BJ (cell line): ENCODE measurements at regions not wholly inside any gene's neighbourhood (a gene's known extent, or its start where the extent isn't known, plus 50 kb on each side); places are given as distances from the start of the nearest gene placed in this dataset.

Source experiments
- CTCF ChIA-PET: fragments of 350-600 bp; formaldehyde crosslinking; extraction: SDS; loops from one replicate; lab custom pipeline; 2021; ENCODE audit warnings: antibody characterized with exemption, inconsistent platforms; lab: Yijun Ruan, JAX
- POLR2A ChIA-PET: fragments of 300-600 bp; sonication (Branson Sonifier 250); formaldehyde crosslinking; extraction: SDS; loops from one replicate; lab custom pipeline; 2021; ENCODE audit warnings: antibody characterized with exemption; lab: Charles Lee
- DNase-seq: peaks from one replicate; pipeline ENCODE4 v3.0.0-alpha.2; 2011; ENCODE audit warnings: low read depth
- H3K27me3 ChIP-seq: 2 replicates; pipeline ENCODE4 v1.6.0; 2011; ENCODE audit warnings: low read length; ENCODE audit not compliant: control insufficient read depth, insufficient read depth
- H3K36me3 ChIP-seq: 2 replicates; pipeline ENCODE4 v1.5.1; 2011; ENCODE audit warnings: low read length; ENCODE audit not compliant: control insufficient read depth, insufficient read depth
- H3K4me3 ChIP-seq: 2 replicates; pipeline ENCODE4 v1.5.1; 2011; ENCODE audit warnings: low read depth, mild to moderate bottlenecking, control low read depth, low read length
- CTCF ChIP-seq: IDR thresholded peaks from 2 replicates; pipeline ENCODE4 v1.5.1; 2011; ENCODE audit warnings: low read depth, mild to moderate bottlenecking, control low read depth, inconsistent platforms, low read length, moderate library complexity; ENCODE audit not compliant: insufficient read depth

DNA sequence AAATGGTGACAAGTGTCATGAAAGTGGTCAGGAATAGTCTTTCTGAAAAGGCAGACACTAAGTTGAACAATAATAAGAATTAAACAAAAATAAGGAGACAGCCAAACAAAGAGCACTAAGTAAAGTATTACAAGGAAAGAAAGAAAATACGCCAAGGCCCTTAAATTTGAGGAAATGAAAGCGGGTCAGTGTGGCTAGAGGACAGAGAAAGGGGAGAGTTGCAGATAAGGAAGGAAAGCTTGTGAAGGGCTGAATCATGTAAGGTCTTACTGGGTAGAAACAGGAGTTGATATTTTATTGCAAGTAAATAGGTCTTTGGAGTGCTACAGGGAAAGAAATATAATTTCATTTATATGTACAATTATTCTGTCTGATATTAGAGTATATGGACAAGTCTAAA is 732.1 kb downstream of the EPHA7 start:
- TF ChIP-seq CTCF, result no peak
- CTCF ChIA-PET, result no interaction called here
- Histone ChIP-seq H3K36me3 (no peaks in the 10 kb centered on the region), H3K4me3 (no peak overlapping the region), H3K27me3 (no peaks in the 10 kb centered on the region)
- no peak for DNase-seq
- POLR2A ChIA-PET, result no interaction called here

DNA sequence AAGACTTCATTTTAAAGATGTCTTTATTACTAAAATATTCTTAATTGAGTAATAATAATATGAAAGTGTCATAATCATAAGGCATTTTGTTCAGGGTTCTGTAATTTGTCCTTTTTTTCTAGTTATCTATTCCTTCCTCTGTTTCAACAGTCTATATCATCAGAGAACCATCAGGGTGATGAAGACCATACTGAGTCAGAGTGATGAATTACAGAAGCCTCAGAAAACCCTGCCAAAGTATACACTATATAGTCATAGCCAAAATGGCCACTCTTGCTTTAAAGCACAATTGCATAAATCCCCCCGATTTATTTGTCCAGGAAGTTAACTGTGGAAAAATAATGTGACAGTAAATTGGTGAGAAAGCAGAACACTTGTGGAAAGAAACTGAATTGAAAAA is 735.0 kb downstream of the EPHA7 start:
- Histone ChIP-seq H3K4me3 (no peak overlapping the region), H3K36me3 (no peaks in the 10 kb centered on the region), H3K27me3 (no peaks in the 10 kb centered on the region)
- CTCF ChIA-PET, result no interaction called here
- POLR2A ChIA-PET, result no interaction called here
- TF ChIP-seq CTCF, result no peak
- DNase-seq, result no peak

DNA sequence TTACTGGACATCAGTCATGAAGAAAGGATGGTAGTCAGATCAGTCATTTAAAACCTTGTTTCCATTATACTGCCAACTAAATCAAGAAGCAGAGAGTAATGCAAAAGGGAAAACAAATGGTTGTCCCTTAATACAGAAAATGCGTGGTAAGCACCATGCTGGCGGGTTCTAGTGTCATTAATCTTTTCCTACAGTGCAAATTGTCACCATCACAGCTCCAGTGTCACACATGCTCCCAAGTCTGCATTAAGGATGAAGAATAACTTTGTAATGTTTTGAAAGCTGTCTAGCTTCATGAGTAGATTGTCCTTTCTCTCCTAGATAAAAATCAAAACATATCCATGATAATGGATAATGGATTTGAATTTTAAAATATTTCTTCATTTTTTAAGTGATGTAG is 735.6 kb downstream of the EPHA7 start:
- DNase-seq, result no peak

GRCh38 chr6:92682516-92683398 is 736.6 kb downstream of the EPHA7 start:
- DNase-seq, result no peak
- CTCF ChIA-PET, result interaction anchor here (0.7 kb wide), 1 partner anchor 1542 kb away, joined by 4 read pairs; no protein-coding TSS in a partner anchor

More for the DNA sequence above, 735.6 kb downstream of the EPHA7 start:
- CTCF ChIA-PET, result interaction anchor here (0.6 kb wide), 2 partner anchors 35 to 85 kb away, joined by 3 to 4 read pairs; no protein-coding TSS in a partner anchor
- no peak for TF ChIP-seq CTCF
- no peaks in the 10 kb centered on the region for H3K36me3 ChIP-seq
- H3K4me3 ChIP-seq, result no peak overlapping the region
- POLR2A ChIA-PET, result no interaction called here
- H3K27me3 ChIP-seq, result no peaks in the 10 kb centered on the region

More at GRCh38 chr6:92682516-92683398, 736.6 kb downstream of the EPHA7 start:
- Histone ChIP-seq H3K36me3 (no peaks in the 10 kb centered on the region), H3K4me3 (no peak overlapping the region), H3K27me3 (no peaks in the 10 kb centered on the region)
- TF ChIP-seq CTCF, result no peak
- POLR2A ChIA-PET, result no interaction called here
